Kidney (tissue), 13 donors: ENCODE measurements at regions not wholly inside any gene's neighbourhood (a gene's known extent, or its start where the extent isn't known, plus 50 kb on each side); places are given as distances from the start of the nearest gene placed in this dataset.

ENCODE experiments used
- DNase-seq, 5 donors: peaks; one replicate each; pipeline ENCODE4 v3.0.0-alpha.2; 2013 to 2020
- FAIRE-seq: peaks from 2 replicates; lab custom pipeline; 2012; peaks lifted over from hg19 to GRCh38; lab: Jason Lieb, UNC
- H3K27ac ChIP-seq, 2 donors: one replicate each; pipeline ENCODE4 v1.7.0; 2013; ENCODE audit warnings: low read depth in 2 of 2, low read length in 2 of 2, inconsistent platforms in 1 of 2
- H3K27me3 ChIP-seq: one replicate; pipeline ENCODE4 v1.7.1; 2013; ENCODE audit warnings: low read length, inconsistent platforms; ENCODE audit not compliant: control insufficient read depth, insufficient read depth
- H3K36me3 ChIP-seq, 3 donors: one replicate each; pipeline versions ENCODE4 v1.7.0 to v1.7.1; 2013; ENCODE audit warnings: low read length in 3 of 3, control low read depth in 1 of 3, inconsistent platforms in 1 of 3; ENCODE audit not compliant: insufficient read depth in 3 of 3, control insufficient read depth in 2 of 3
- H3K4me1 ChIP-seq, 3 donors: one replicate each; pipeline versions ENCODE4 v1.7.0 to v1.7.1; 2013; ENCODE audit warnings: low read length in 3 of 3, inconsistent platforms in 1 of 3, low read depth in 1 of 3; ENCODE audit not compliant: control insufficient read depth in 2 of 3, insufficient read depth in 2 of 3
- H3K4me3 ChIP-seq, 3 donors: one replicate each; pipeline versions ENCODE4 v1.7.0 to v1.8.1; 2013; ENCODE audit warnings: low read length in 3 of 3, control low read depth in 1 of 3, inconsistent platforms in 1 of 3
- H3K9ac ChIP-seq, 3 donors: one replicate each; pipeline versions ENCODE4 v1.7.0 to v1.7.1; 2013; ENCODE audit warnings: low read length in 3 of 3, control low read depth in 1 of 3, inconsistent platforms in 1 of 3
- H3K9me3 ChIP-seq, 3 donors: one replicate each; pipeline versions ENCODE4 v1.7.0 to v1.7.1; 2013; ENCODE audit warnings: low read length in 3 of 3, control low read depth in 1 of 3, inconsistent platforms in 1 of 3; ENCODE audit not compliant: control insufficient read depth in 2 of 3, insufficient read depth in 1 of 3
- CTCF ChIP-seq: IDR thresholded peaks from 3 replicates; pipeline ENCODE4 v1.5.1; 2012; ENCODE audit warnings: mild to moderate bottlenecking, moderate library complexity, borderline replicate concordance; ENCODE audit not compliant: insufficient read depth; ENCODE audit errors: extremely low read depth
- intact Hi-C: fragments of 100-400 bp; cut with DNase I; formaldehyde crosslinking; loops from one replicate; pipeline ENCODE4 v1.11.1; 2022
- donor health status: control.
- donor health status: control.
- donor health status: control.
- donor health status: control.
- donor health status: control.
- donor health status: DM: yes; HTN: yes; CAD: no.
- donor health status: Normal renal cell carcinoma (clear cell type).

GRCh38 chr6:115396112-115396906, 664.4 kb downstream of the FRK start:
- H3K9me3 ChIP-seq, result no peaks in the 10 kb centered on the region
- peak in 1 of 5 donors; percentile 49 for DNase-seq
- no peak overlapping the region for H3K27ac ChIP-seq
- H3K9ac ChIP-seq, result no peak overlapping the region
- no peaks in the 10 kb centered on the region for H3K36me3 ChIP-seq
- no peak for TF ChIP-seq CTCF
- H3K4me1 ChIP-seq, result no peaks in the 10 kb centered on the region
- H3K4me3 ChIP-seq, result no peak overlapping the region
- no peak for FAIRE-seq
- no peaks in the 10 kb centered on the region for H3K27me3 ChIP-seq
- intact Hi-C loops, result no loop called here

- TF ChIP-seq CTCF, result no peak
- intact Hi-C loops, result no loop called here
- Histone ChIP-seq H3K4me1 (no peaks in the 10 kb centered on the region), H3K27ac (no peak overlapping the region), H3K36me3 (no peaks in the 10 kb centered on the region), H3K9me3 (no peaks in the 10 kb centered on the region), H3K4me3 (no peak overlapping the region), H3K27me3 (no peaks in the 10 kb centered on the region), H3K9ac (no peak overlapping the region)
- no peak for FAIRE-seq
- DNase-seq, result no peak
These were observed 666.9 kb downstream of the FRK start for GRCh38 chr6:115393821-115394220.

- intact Hi-C loops, result no loop called here
- H3K4me3 ChIP-seq, result no peak overlapping the region
- no peaks in the 10 kb centered on the region for H3K9me3 ChIP-seq
- FAIRE-seq, result no peak
- H3K9ac ChIP-seq, result no peak overlapping the region
- no peak overlapping the region for H3K27ac ChIP-seq
- no peak for DNase-seq
- H3K36me3 ChIP-seq, result no peaks in the 10 kb centered on the region
- H3K27me3 ChIP-seq, result no peaks in the 10 kb centered on the region
- no peak for TF ChIP-seq CTCF
- H3K4me1 ChIP-seq, result no peaks in the 10 kb centered on the region
These were observed 690.5 kb downstream of the FRK start for GRCh38 chr6:115370202-115370601.
